MM.1S (cell line): ENCODE measurements at regions not wholly inside any gene's neighbourhood (a gene's known extent, or its start where the extent isn't known, plus 50 kb on each side); places are given as distances from the start of the nearest gene placed in this dataset.

Experiments used
- DNase-seq: peaks from one replicate; pipeline ENCODE4 v3.0.0-alpha.2; 2015
- H2AFZ ChIP-seq: fragments of 300-600 bp; sonication (generic); 2 replicates; pipeline ENCODE4 v1.6.0; 2016; ENCODE audit warnings: antibody characterized with exemption, low read length
- H3F3A ChIP-seq: fragments of 300-600 bp; sonication (generic); 2 replicates; pipeline ENCODE4 v1.6.1; 2016; ENCODE audit warnings: mild to moderate bottlenecking, antibody characterized with exemption, low read length, moderate library complexity, mixed read lengths; ENCODE audit not compliant: insufficient read depth
- H3K27ac ChIP-seq: fragments of 300-600 bp; sonication (generic); 2 replicates; pipeline ENCODE4 v1.5.1; 2016; ENCODE audit warnings: mild to moderate bottlenecking, low read length
- H3K27me3 ChIP-seq: fragments of 300-600 bp; sonication (generic); replicated peaks from 2 replicates; pipeline ENCODE4 v1.6.0; 2016; ENCODE audit warnings: low read length; ENCODE audit not compliant: insufficient read depth
- H3K36me3 ChIP-seq: fragments of 300-600 bp; sonication (generic); replicated peaks from 2 replicates; pipeline ENCODE4 v1.6.1; 2016; ENCODE audit warnings: mild to moderate bottlenecking, low read length, mixed read lengths; ENCODE audit not compliant: insufficient read depth
- H3K4me1 ChIP-seq: fragments of 300-600 bp; sonication (generic); 2 replicates; pipeline ENCODE4 v1.6.1; 2016; ENCODE audit warnings: low read length, mixed read lengths
- H3K4me2 ChIP-seq: fragments of 300-600 bp; sonication (generic); 2 replicates; pipeline ENCODE4 v1.6.0; 2016; ENCODE audit warnings: low read depth, low read length
- H3K4me3 ChIP-seq: fragments of 300-600 bp; sonication (generic); 2 replicates; pipeline ENCODE4 v1.5.1; 2016; ENCODE audit warnings: low read length, mixed read lengths
- H3K79me2 ChIP-seq: fragments of 300-600 bp; sonication (generic); 2 replicates; pipeline ENCODE4 v1.6.1; 2016; ENCODE audit warnings: mixed run types, low read length, mixed read lengths
- H3K9ac ChIP-seq: fragments of 300-600 bp; sonication (generic); 2 replicates; pipeline ENCODE4 v1.6.1; 2016; ENCODE audit warnings: low read length, mixed read lengths
- H3K9me2 ChIP-seq: fragments of 300-600 bp; sonication (generic); replicated peaks from 2 replicates; pipeline ENCODE4 v1.6.1; 2016; ENCODE audit warnings: mild to moderate bottlenecking, low read length, mixed read lengths; ENCODE audit not compliant: insufficient read depth
- H3K9me3 ChIP-seq: fragments of 300-600 bp; sonication (generic); replicated peaks from 2 replicates; pipeline ENCODE4 v1.6.1; 2016; ENCODE audit warnings: mild to moderate bottlenecking, low read length, mixed read lengths; ENCODE audit not compliant: insufficient read depth
- H4K20me1 ChIP-seq: fragments of 300-600 bp; sonication (generic); 2 replicates; pipeline ENCODE4 v1.6.1; 2016; ENCODE audit warnings: mild to moderate bottlenecking, low read length, moderate library complexity, mixed read lengths; ENCODE audit not compliant: insufficient read depth
- CTCF ChIP-seq: fragments of 300-600 bp; sonication (generic); IDR thresholded peaks from 2 replicates; pipeline ENCODE4 v1.5.1; 2016; ENCODE audit warnings: antibody characterized with exemption, low read length, mixed read lengths
- EZH2 ChIP-seq: fragments of 300-600 bp; sonication (generic); optimal IDR thresholded peaks from 2 replicates; pipeline ENCODE3; 2017; ENCODE audit warnings: low read depth, mild to moderate bottlenecking, antibody characterized with exemption, low read length, mixed read lengths
- EZH2phosphoT487 ChIP-seq: fragments of 300-600 bp; sonication (generic); IDR thresholded peaks from 2 replicates; pipeline ENCODE4 v1.6.1; 2018; ENCODE audit warnings: antibody characterized with exemption, low read length

GRCh38 chr6:3939964-3940363 lies 90.8 kb downstream of the FAM50B start:
- H3K9me2 ChIP-seq = no peaks in the 10 kb centered on the region
- H3K4me2 ChIP-seq = no peak overlapping the region
- TF ChIP-seq CTCF = no peak
- TF ChIP-seq EZH2phosphoT487 = no peak
- no peak for TF ChIP-seq EZH2
- no peaks in the 10 kb centered on the region for H3K79me2 ChIP-seq
- no peak overlapping the region for H3K9ac ChIP-seq
- H4K20me1 ChIP-seq = no peaks in the 10 kb centered on the region
- H3F3A ChIP-seq = no peaks in the 10 kb centered on the region
- no peaks in the 10 kb centered on the region for H3K36me3 ChIP-seq
- no peaks in the 10 kb centered on the region for H3K9me3 ChIP-seq
- no peak overlapping the region for H3K27ac ChIP-seq
- H3K4me1 ChIP-seq = no peaks in the 10 kb centered on the region
- H3K4me3 ChIP-seq = no peak overlapping the region
- no peak overlapping the region for H2AFZ ChIP-seq
- no peaks in the 10 kb centered on the region for H3K27me3 ChIP-seq
- DNase-seq = no peak

GRCh38 chr6:3940703-3941102 lies 91.5 kb downstream of the FAM50B start:
- Histone ChIP-seq H3K27me3 (no peaks in the 10 kb centered on the region), H2AFZ (no peak overlapping the region), H4K20me1 (no peaks in the 10 kb centered on the region), H3K4me3 (no peak overlapping the region), H3K9ac (no peak overlapping the region), H3K4me1 (no peaks in the 10 kb centered on the region), H3K79me2 (no peaks in the 10 kb centered on the region), H3K9me2 (no peaks in the 10 kb centered on the region), H3K4me2 (no peak overlapping the region), H3F3A (no peaks in the 10 kb centered on the region), H3K27ac (no peak overlapping the region), H3K9me3 (no peaks in the 10 kb centered on the region), H3K36me3 (no peaks in the 10 kb centered on the region)
- TF ChIP-seq EZH2phosphoT487 (no peak), EZH2 (no peak), CTCF (no peak)
- DNase-seq = no peak

- no peak overlapping the region for H2AFZ ChIP-seq
- H3K36me3 ChIP-seq = no peaks in the 10 kb centered on the region
- H4K20me1 ChIP-seq = no peaks in the 10 kb centered on the region
- H3K9ac ChIP-seq = no peak overlapping the region
- H3K27me3 ChIP-seq = no peaks in the 10 kb centered on the region
- no peak for DNase-seq
- H3K4me1 ChIP-seq = no peaks in the 10 kb centered on the region
- H3K9me2 ChIP-seq = no peaks in the 10 kb centered on the region
- H3K79me2 ChIP-seq = no peaks in the 10 kb centered on the region
- no peaks in the 10 kb centered on the region for H3K9me3 ChIP-seq
- no peaks in the 10 kb centered on the region for H3F3A ChIP-seq
- no peak overlapping the region for H3K4me2 ChIP-seq
- TF ChIP-seq EZH2 (no peak), EZH2phosphoT487 (no peak), CTCF (no peak)
- no peak overlapping the region for H3K27ac ChIP-seq
- no peak overlapping the region for H3K4me3 ChIP-seq
Measured at GRCh38 chr6:3943331-3943765, 94.2 kb downstream of the FAM50B start.
